Stimulated activated CD4-positive, alpha-beta T cell treated with anti-CD3 and anti-CD28 coated beads, Interleukin-1b, Interleukin-23, amount 100 ng/mL, for 1 hour (primary cell): ENCODE measurements at regions not wholly inside any gene's neighbourhood (a gene's known extent, or its start where the extent isn't known, plus 50 kb on each side); places are given as distances from the start of the nearest gene placed in this dataset.
A peak's percentile ranks its signal among the peaks of the same experiment; 100 is the strongest.

Experiments used
- DNase-seq, 2 donors: peaks; one replicate each; pipeline ENCODE4 v3.0.0-alpha.2; 2020; ENCODE audit warnings: low read depth in 2 of 2

GRCh38 chr12:91804533-91804932, 341.1 kb downstream of the BTG1 start:
- no peak for DNase-seq

- DNase-seq: no peak
Observed at GRCh38 chr12:91801048-91801447, 344.6 kb downstream of the BTG1 start.

- no peak for DNase-seq
Observed at GRCh38 chr12:91793676-91794075, 352.0 kb downstream of the BTG1 start.

GRCh38 chr12:91792597-91792996, 353.0 kb downstream of the BTG1 start:
- no peak for DNase-seq

GRCh38 chr12:91786499-91787272, 359.0 kb downstream of the BTG1 start:
- DNase-seq: no peak

- DNase-seq: no peak
Observed at GRCh38 chr12:91785655-91786498, 359.8 kb downstream of the BTG1 start.

GRCh38 chr12:91781114-91781513, 364.5 kb downstream of the BTG1 start:
- DNase-seq: no peak

- peak in 1 of 2 donors; percentile 2 for DNase-seq
Observed at GRCh38 chr12:91778938-91779400, 366.7 kb downstream of the BTG1 start.

GRCh38 chr12:91778091-91778832, 367.4 kb downstream of the BTG1 start:
- no peak for DNase-seq

GRCh38 chr12:91777268-91777992, 368.2 kb downstream of the BTG1 start:
- DNase-seq: no peak

- no peak for DNase-seq
Observed at GRCh38 chr12:91774434-91774921, 371.2 kb downstream of the BTG1 start.

GRCh38 chr12:91773749-91774429, 371.8 kb downstream of the BTG1 start:
- DNase-seq: no peak

GRCh38 chr12:91772411-91772810, 373.2 kb downstream of the BTG1 start:
- DNase-seq: no peak

GRCh38 chr12:91769736-91770135, 375.9 kb downstream of the BTG1 start:
- no peak for DNase-seq

GRCh38 chr12:91767237-91767636, 378.4 kb downstream of the BTG1 start:
- DNase-seq: no peak

- no peak for DNase-seq
Observed at GRCh38 chr12:91766454-91766853, 379.2 kb downstream of the BTG1 start.

GRCh38 chr12:91763654-91764370, 381.8 kb downstream of the BTG1 start:
- DNase-seq: no peak

GRCh38 chr12:91753649-91754048, 392.0 kb downstream of the BTG1 start:
- DNase-seq: no peak

GRCh38 chr12:91746976-91747375, 398.7 kb downstream of the BTG1 start:
- no peak for DNase-seq

GRCh38 chr12:91744597-91744996, 401.0 kb downstream of the BTG1 start:
- no peak for DNase-seq
